GM12801 (cell line): ENCODE measurements at regions not wholly inside any gene's neighbourhood (a gene's known extent, or its start where the extent isn't known, plus 50 kb on each side); places are given as distances from the start of the nearest gene placed in this dataset.

Experiments
- TF ChIP-seq, protein P1 (sequence below): IDR thresholded peaks from one replicate; pipeline ENCODE4 v1.5.1; 2011; ENCODE audit warnings: control low read depth; ENCODE audit not compliant: insufficient read length; ENCODE audit errors: extremely low read depth

GRCh38 chr3:152097770-152098169 is 171.0 kb upstream of the MBNL1 start:
- TF ChIP-seq, protein P1, sequence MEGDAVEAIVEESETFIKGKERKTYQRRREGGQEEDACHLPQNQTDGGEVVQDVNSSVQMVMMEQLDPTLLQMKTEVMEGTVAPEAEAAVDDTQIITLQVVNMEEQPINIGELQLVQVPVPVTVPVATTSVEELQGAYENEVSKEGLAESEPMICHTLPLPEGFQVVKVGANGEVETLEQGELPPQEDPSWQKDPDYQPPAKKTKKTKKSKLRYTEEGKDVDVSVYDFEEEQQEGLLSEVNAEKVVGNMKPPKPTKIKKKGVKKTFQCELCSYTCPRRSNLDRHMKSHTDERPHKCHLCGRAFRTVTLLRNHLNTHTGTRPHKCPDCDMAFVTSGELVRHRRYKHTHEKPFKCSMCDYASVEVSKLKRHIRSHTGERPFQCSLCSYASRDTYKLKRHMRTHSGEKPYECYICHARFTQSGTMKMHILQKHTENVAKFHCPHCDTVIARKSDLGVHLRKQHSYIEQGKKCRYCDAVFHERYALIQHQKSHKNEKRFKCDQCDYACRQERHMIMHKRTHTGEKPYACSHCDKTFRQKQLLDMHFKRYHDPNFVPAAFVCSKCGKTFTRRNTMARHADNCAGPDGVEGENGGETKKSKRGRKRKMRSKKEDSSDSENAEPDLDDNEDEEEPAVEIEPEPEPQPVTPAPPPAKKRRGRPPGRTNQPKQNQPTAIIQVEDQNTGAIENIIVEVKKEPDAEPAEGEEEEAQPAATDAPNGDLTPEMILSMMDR, result no peak

DNA sequence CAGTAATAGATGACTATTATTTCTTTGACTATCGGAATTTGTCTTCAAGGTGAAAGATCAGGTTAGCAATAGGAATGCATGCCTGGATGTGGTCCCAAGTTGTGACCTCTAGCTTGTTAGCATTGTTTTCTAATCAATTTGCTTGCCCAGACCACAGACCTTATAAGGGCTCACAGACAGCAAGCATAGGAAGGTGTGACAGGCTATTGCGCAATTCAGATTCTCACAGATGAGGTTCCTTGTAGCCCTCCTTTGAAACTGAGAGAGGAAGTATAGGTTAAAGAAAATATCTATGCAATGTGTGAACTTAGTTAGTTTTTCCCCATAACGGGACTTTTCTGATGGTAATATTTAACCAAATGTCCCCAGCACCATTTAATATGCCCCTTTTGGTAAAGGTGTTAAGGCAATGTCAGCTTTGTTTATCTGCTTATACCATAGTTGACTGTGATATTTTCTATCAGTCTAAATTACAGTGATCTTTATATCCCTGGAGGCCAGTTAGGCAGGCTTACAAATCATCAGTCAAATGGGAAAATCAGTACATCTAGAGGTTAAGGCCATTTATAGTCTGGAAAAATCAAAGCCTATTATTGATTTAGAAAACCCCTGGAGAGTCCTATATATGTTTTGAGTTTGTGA is 168.1 kb upstream of the MBNL1 start:
- TF ChIP-seq, protein P1, result no peak

DNA sequence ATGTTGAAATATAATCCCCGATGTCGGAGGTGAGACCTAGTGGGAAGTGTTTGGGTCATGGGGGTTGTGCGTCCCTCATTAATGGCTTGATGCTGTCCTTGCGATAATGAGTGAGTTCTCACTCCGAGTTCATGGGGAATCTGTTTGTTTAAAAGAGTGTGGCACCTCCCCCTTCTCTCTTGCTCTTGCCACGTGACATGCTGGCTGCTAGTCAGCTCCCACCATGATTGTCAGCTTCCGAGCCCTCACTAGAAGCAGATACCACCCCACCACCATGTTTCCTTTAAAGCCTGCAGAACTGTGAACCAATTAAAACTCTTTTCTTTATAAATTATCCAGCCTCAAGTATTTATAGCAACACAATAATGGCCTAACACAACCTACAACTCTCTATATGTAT is 166.3 kb upstream of the MBNL1 start:
- TF ChIP-seq, protein P1, result no peak

DNA sequence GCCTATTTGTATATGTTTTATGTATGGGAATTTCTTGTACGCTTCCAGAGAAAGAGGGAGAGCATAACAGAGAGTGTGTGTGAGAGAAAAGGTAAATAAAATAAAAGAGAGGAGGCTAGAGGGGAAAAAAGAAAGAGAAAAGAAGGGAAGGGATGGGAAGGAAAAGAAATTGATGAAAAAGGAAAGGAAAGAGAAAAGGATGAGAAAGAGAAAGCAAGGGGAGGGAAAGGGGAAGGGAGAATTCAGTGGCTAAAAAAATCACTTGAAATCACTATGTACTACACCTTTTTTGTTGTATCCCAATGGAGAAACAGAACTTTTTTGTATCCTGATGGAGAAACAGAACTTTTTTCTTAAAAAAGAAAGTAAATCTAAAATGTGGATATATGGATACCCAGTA is 165.5 kb upstream of the MBNL1 start:
- TF ChIP-seq, protein P1, result no peak

GRCh38 chr3:152104847-152105415 is 163.8 kb upstream of the MBNL1 start:
- TF ChIP-seq, protein P1, result no peak

DNA sequence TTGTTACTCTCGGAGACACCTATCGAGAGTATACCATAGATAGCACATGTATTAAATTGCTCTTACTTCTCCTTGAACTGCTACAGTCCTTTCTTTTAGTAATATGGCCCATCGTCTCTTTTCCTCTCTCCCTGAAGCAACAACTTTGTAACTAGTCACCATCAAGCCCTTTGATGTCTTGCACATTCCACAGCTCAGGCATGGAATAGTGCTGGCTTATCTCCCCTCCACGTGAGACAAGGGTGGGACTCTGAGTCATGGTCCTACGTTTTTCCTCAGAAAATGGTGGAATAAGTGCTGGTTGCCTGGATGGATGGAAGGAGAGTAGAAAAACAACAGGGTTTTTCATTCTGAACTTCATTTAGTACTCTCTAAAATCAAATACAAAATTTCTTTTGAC is 163.3 kb upstream of the MBNL1 start:
- TF ChIP-seq, protein P1, result no peak

- TF ChIP-seq, protein P1, result no peak
Measured at GRCh38 chr3:152109038-152109437, 159.7 kb upstream of the MBNL1 start.
